Osteoblast (primary cell): ENCODE measurements at regions not wholly inside any gene's neighbourhood (a gene's known extent, or its start where the extent isn't known, plus 50 kb on each side); places are given as distances from the start of the nearest gene placed in this dataset.

ENCODE experiments used
- DNase-seq: peaks from one replicate; pipeline ENCODE4 v3.0.0; 2011; ENCODE audit warnings: low spot score, mixed read lengths; ENCODE audit not compliant: insufficient read length; ENCODE audit errors: missing footprints
- H2AFZ ChIP-seq: 2 replicates; pipeline ENCODE4 v1.6.0; 2011; ENCODE audit warnings: mild to moderate bottlenecking, low read length
- H3K27ac ChIP-seq: 2 replicates; pipeline ENCODE4 v1.5.1; 2011; ENCODE audit warnings: mild to moderate bottlenecking, low read depth, low read length, moderate library complexity
- H3K27me3 ChIP-seq: 2 replicates; pipeline ENCODE4 v1.6.0; 2012; ENCODE audit warnings: mild to moderate bottlenecking, control low read depth, inconsistent platforms, low read length, moderate library complexity; ENCODE audit not compliant: insufficient read depth
- H3K36me3 ChIP-seq: 2 replicates; pipeline ENCODE4 v1.5.1; 2011; ENCODE audit warnings: mild to moderate bottlenecking, low read length, control low read depth, moderate library complexity; ENCODE audit not compliant: insufficient read depth
- H3K4me1 ChIP-seq: 2 replicates; pipeline ENCODE4 v1.5.1; 2011; ENCODE audit warnings: mild to moderate bottlenecking, low read length, control low read depth, moderate library complexity; ENCODE audit not compliant: insufficient read depth
- H3K4me2 ChIP-seq: 2 replicates; pipeline ENCODE4 v1.6.0; 2011; ENCODE audit warnings: mild to moderate bottlenecking, low read length; ENCODE audit not compliant: insufficient read depth
- H3K4me3 ChIP-seq: fragments of 200-600 bp; sonication (generic); 3 replicates; pipeline ENCODE4 v1.5.1; 2012; ENCODE audit warnings: mild to moderate bottlenecking, low read length, inconsistent platforms; ENCODE audit not compliant: insufficient read depth
- H3K79me2 ChIP-seq: 2 replicates; pipeline ENCODE4 v1.6.0; 2012; ENCODE audit warnings: mild to moderate bottlenecking, low read length, control low read depth, inconsistent platforms; ENCODE audit not compliant: insufficient read depth
- H3K9me3 ChIP-seq: 2 replicates; pipeline ENCODE4 v1.5.1; 2011; ENCODE audit warnings: low read depth, low read length, control low read depth
- H4K20me1 ChIP-seq: 2 replicates; pipeline ENCODE4 v1.6.0; 2012; ENCODE audit warnings: mild to moderate bottlenecking, low read length, control low read depth; ENCODE audit not compliant: insufficient read depth
- CTCF ChIP-seq: IDR thresholded peaks from 2 replicates; pipeline ENCODE4 v1.5.1; 2011; ENCODE audit warnings: mild to moderate bottlenecking, low read depth, low read length, moderate library complexity; ENCODE audit errors: extremely low read depth

- no peak overlapping the region for H3K4me2 ChIP-seq
- no peak overlapping the region for H3K4me3 ChIP-seq
- peaks cover 67% of the 10 kb centered on the region for H3K27me3 ChIP-seq
- H4K20me1 ChIP-seq, result peaks cover 8% of the 10 kb centered on the region
- no peak for TF ChIP-seq CTCF
- H3K27ac ChIP-seq, result no peak overlapping the region
- no peak overlapping the region for H2AFZ ChIP-seq
- H3K4me1 ChIP-seq, result no peaks in the 10 kb centered on the region
- H3K9me3 ChIP-seq, result no peaks in the 10 kb centered on the region
- DNase-seq, result no peak
- no peaks in the 10 kb centered on the region for H3K36me3 ChIP-seq
- H3K79me2 ChIP-seq, result no peaks in the 10 kb centered on the region
These were observed 112.2 kb upstream of the PJA1 start for GRCh38 chrX:69277369-69277990.

GRCh38 chrX:69268611-69269010, 103.4 kb upstream of the PJA1 start:
- no peak for DNase-seq
- no peaks in the 10 kb centered on the region for H3K9me3 ChIP-seq
- no peaks in the 10 kb centered on the region for H4K20me1 ChIP-seq
- no peak overlapping the region for H3K4me3 ChIP-seq
- H3K36me3 ChIP-seq, result no peaks in the 10 kb centered on the region
- no peak overlapping the region for H3K27ac ChIP-seq
- no peak overlapping the region for H2AFZ ChIP-seq
- H3K4me2 ChIP-seq, result no peak overlapping the region
- no peak for TF ChIP-seq CTCF
- no peaks in the 10 kb centered on the region for H3K79me2 ChIP-seq
- H3K4me1 ChIP-seq, result no peaks in the 10 kb centered on the region
- H3K27me3 ChIP-seq, result peaks cover 33% of the 10 kb centered on the region

- H3K4me3 ChIP-seq, result no peak overlapping the region
- no peak overlapping the region for H3K4me2 ChIP-seq
- no peaks in the 10 kb centered on the region for H3K4me1 ChIP-seq
- H3K9me3 ChIP-seq, result no peaks in the 10 kb centered on the region
- H3K27me3 ChIP-seq, result peaks cover 41% of the 10 kb centered on the region
- TF ChIP-seq CTCF, result no peak
- DNase-seq, result no peak
- no peak overlapping the region for H3K27ac ChIP-seq
- H3K79me2 ChIP-seq, result no peaks in the 10 kb centered on the region
- no peaks in the 10 kb centered on the region for H3K36me3 ChIP-seq
- H2AFZ ChIP-seq, result no peak overlapping the region
- no peaks in the 10 kb centered on the region for H4K20me1 ChIP-seq
These were observed 98.9 kb upstream of the PJA1 start for GRCh38 chrX:69264158-69264581.

GRCh38 chrX:69263251-69263820, 98.1 kb upstream of the PJA1 start:
- no peak overlapping the region for H3K4me2 ChIP-seq
- H3K27me3 ChIP-seq, result peaks cover 35% of the 10 kb centered on the region
- H3K79me2 ChIP-seq, result no peaks in the 10 kb centered on the region
- no peaks in the 10 kb centered on the region for H3K9me3 ChIP-seq
- H4K20me1 ChIP-seq, result no peaks in the 10 kb centered on the region
- TF ChIP-seq CTCF, result no peak
- no peak overlapping the region for H3K4me3 ChIP-seq
- peak; percentile 63 for DNase-seq
- H3K27ac ChIP-seq, result no peak overlapping the region
- no peak overlapping the region for H2AFZ ChIP-seq
- H3K4me1 ChIP-seq, result no peaks in the 10 kb centered on the region
- no peaks in the 10 kb centered on the region for H3K36me3 ChIP-seq
